Mucosa of stomach (tissue), 1 donor: ENCODE measurements at regions not wholly inside any gene's neighbourhood (a gene's known extent, or its start where the extent isn't known, plus 50 kb on each side); places are given as distances from the start of the nearest gene placed in this dataset.
"Not testable (repeated sequence)": the region's sequence is repeated elsewhere in the genome, so short reads cannot be mapped to it uniquely, and the experiment has no call there.

ENCODE experiments used
- H3K27me3 ChIP-seq: one replicate; pipeline ENCODE4 v1.7.0; 2013; ENCODE audit warnings: mild to moderate bottlenecking, low read length; ENCODE audit not compliant: control insufficient read depth, insufficient read depth
- H3K36me3 ChIP-seq: one replicate; pipeline ENCODE4 v1.7.0; 2013; ENCODE audit warnings: low read length; ENCODE audit not compliant: control insufficient read depth, insufficient read depth
- H3K4me1 ChIP-seq: one replicate; pipeline ENCODE4 v1.7.0; 2013; ENCODE audit warnings: mild to moderate bottlenecking, low read length; ENCODE audit not compliant: control insufficient read depth, insufficient read depth
- H3K4me3 ChIP-seq: one replicate; pipeline ENCODE4 v1.7.0; 2013; ENCODE audit warnings: low read length
- H3K9ac ChIP-seq: one replicate; pipeline ENCODE4 v1.7.0; 2013; ENCODE audit warnings: mild to moderate bottlenecking, low read length, moderate library complexity
- H3K9me3 ChIP-seq: one replicate; pipeline ENCODE4 v1.7.0; 2013; ENCODE audit warnings: mild to moderate bottlenecking, low read length, moderate library complexity; ENCODE audit not compliant: control insufficient read depth
- donor health status: Pancreatic carcinoma.

- H3K27me3 ChIP-seq: no peaks in the 10 kb centered on the region
- H3K36me3 ChIP-seq: no peaks in the 10 kb centered on the region
- H3K4me3 ChIP-seq: no peak overlapping the region
- H3K9ac ChIP-seq: no peak overlapping the region
- peaks cover 9% of the 10 kb centered on the region for H3K4me1 ChIP-seq
- no peaks in the 10 kb centered on the region for H3K9me3 ChIP-seq
Measured at GRCh38 chr1:185468626-185469025, 151.6 kb upstream of the IVNS1ABP start.

GRCh38 chr1:185467122-185467521 is 150.1 kb upstream of the IVNS1ABP start:
- H3K36me3 ChIP-seq: no peaks in the 10 kb centered on the region
- no peak overlapping the region for H3K4me3 ChIP-seq
- no peak overlapping the region for H3K9ac ChIP-seq
- H3K4me1 ChIP-seq: peaks cover 6% of the 10 kb centered on the region
- no peaks in the 10 kb centered on the region for H3K27me3 ChIP-seq
- H3K9me3 ChIP-seq: no peaks in the 10 kb centered on the region

GRCh38 chr1:185464777-185465176 is 147.7 kb upstream of the IVNS1ABP start:
- H3K4me1 ChIP-seq: peaks cover 5% of the 10 kb centered on the region
- no peaks in the 10 kb centered on the region for H3K9me3 ChIP-seq
- H3K27me3 ChIP-seq: no peaks in the 10 kb centered on the region
- no peak overlapping the region for H3K4me3 ChIP-seq
- no peak overlapping the region for H3K9ac ChIP-seq
- H3K36me3 ChIP-seq: no peaks in the 10 kb centered on the region

- no peaks in the 10 kb centered on the region for H3K9me3 ChIP-seq
- H3K4me3 ChIP-seq: no peak overlapping the region
- H3K9ac ChIP-seq: no peak overlapping the region
- H3K4me1 ChIP-seq: peaks cover 5% of the 10 kb centered on the region
- no peaks in the 10 kb centered on the region for H3K27me3 ChIP-seq
- no peaks in the 10 kb centered on the region for H3K36me3 ChIP-seq
Measured at GRCh38 chr1:185463433-185463832, 146.4 kb upstream of the IVNS1ABP start.

- Histone ChIP-seq H3K4me3 (no peak overlapping the region), H3K9ac (no peak overlapping the region), H3K36me3 (no peaks in the 10 kb centered on the region), H3K9me3 (no peaks in the 10 kb centered on the region), H3K27me3 (no peaks in the 10 kb centered on the region), H3K4me1 (peaks cover 5% of the 10 kb centered on the region)
Measured at GRCh38 chr1:185463011-185463410, 146.0 kb upstream of the IVNS1ABP start.

GRCh38 chr1:185460723-185461122 is 143.7 kb upstream of the IVNS1ABP start:
- not testable (repeated sequence) for H3K36me3 ChIP-seq, H3K27me3 ChIP-seq, H3K4me1 ChIP-seq, H3K4me3 ChIP-seq, H3K9me3 ChIP-seq, H3K9ac ChIP-seq

- no peaks in the 10 kb centered on the region for H3K36me3 ChIP-seq
- no peak overlapping the region for H3K4me3 ChIP-seq
- no peaks in the 10 kb centered on the region for H3K9me3 ChIP-seq
- H3K27me3 ChIP-seq: no peaks in the 10 kb centered on the region
- H3K9ac ChIP-seq: no peak overlapping the region
- peaks cover 5% of the 10 kb centered on the region for H3K4me1 ChIP-seq
Measured at GRCh38 chr1:185459141-185459540, 142.1 kb upstream of the IVNS1ABP start.

GRCh38 chr1:185458670-185459069 is 141.6 kb upstream of the IVNS1ABP start:
- no peaks in the 10 kb centered on the region for H3K36me3 ChIP-seq
- no peak overlapping the region for H3K9ac ChIP-seq
- H3K4me1 ChIP-seq: peaks cover 5% of the 10 kb centered on the region
- no peak overlapping the region for H3K4me3 ChIP-seq
- H3K9me3 ChIP-seq: no peaks in the 10 kb centered on the region
- H3K27me3 ChIP-seq: no peaks in the 10 kb centered on the region

GRCh38 chr1:185453496-185454192 is 136.6 kb upstream of the IVNS1ABP start:
- Histone ChIP-seq H3K27me3 (no peaks in the 10 kb centered on the region), H3K4me3 (no peak overlapping the region), H3K9me3 (no peaks in the 10 kb centered on the region), H3K9ac (no peak overlapping the region), H3K36me3 (no peaks in the 10 kb centered on the region), H3K4me1 (no peaks in the 10 kb centered on the region)

GRCh38 chr1:185450917-185451316 is 133.9 kb upstream of the IVNS1ABP start:
- no peak overlapping the region for H3K9ac ChIP-seq
- H3K27me3 ChIP-seq: no peaks in the 10 kb centered on the region
- no peak overlapping the region for H3K4me3 ChIP-seq
- no peaks in the 10 kb centered on the region for H3K9me3 ChIP-seq
- H3K36me3 ChIP-seq: no peaks in the 10 kb centered on the region
- H3K4me1 ChIP-seq: no peaks in the 10 kb centered on the region

- Histone ChIP-seq H3K9ac (no peak overlapping the region), H3K4me3 (no peak overlapping the region), H3K4me1 (no peaks in the 10 kb centered on the region), H3K27me3 (no peaks in the 10 kb centered on the region), H3K36me3 (no peaks in the 10 kb centered on the region), H3K9me3 (no peaks in the 10 kb centered on the region)
Measured at GRCh38 chr1:185450060-185450788, 133.2 kb upstream of the IVNS1ABP start.

- no peaks in the 10 kb centered on the region for H3K27me3 ChIP-seq
- no peaks in the 10 kb centered on the region for H3K36me3 ChIP-seq
- H3K4me1 ChIP-seq: no peaks in the 10 kb centered on the region
- H3K9ac ChIP-seq: no peak overlapping the region
- no peaks in the 10 kb centered on the region for H3K9me3 ChIP-seq
- no peak overlapping the region for H3K4me3 ChIP-seq
Measured at GRCh38 chr1:185449378-185450059, 132.5 kb upstream of the IVNS1ABP start.
